ENCODE measurements at regions not wholly inside any gene's neighbourhood (a gene's known extent, or its start where the extent isn't known, plus 50 kb on each side); places are given as distances from the start of the nearest gene placed in this dataset.
A peak's percentile ranks its signal among the peaks of the same experiment; 100 is the strongest.

- Histone ChIP-seq H3K4me3 (ENCODE audit: insufficient read depth, low read length) (no peak overlapping the region), H2AFZ (ENCODE audit: low read length) (peak overlapping the region; percentile 58), H3K36me3 (ENCODE audit: insufficient read depth, low read length) (no peaks in the 10 kb centered on the region), H3K79me2 (ENCODE audit: insufficient read depth, low read length) (no peaks in the 10 kb centered on the region), H3K4me1 (ENCODE audit: insufficient read depth, low read length) (peaks cover 22% of the 10 kb centered on the region), H3K4me2 (ENCODE audit: insufficient read depth, low read length) (peak overlapping the region; percentile 46), H3K27me3 (ENCODE audit: insufficient read depth, low read length) (no peaks in the 10 kb centered on the region), H3K27ac (ENCODE audit: low read depth, low read length) (peak overlapping the region; percentile 50), H4K20me1 (ENCODE audit: insufficient read depth, low read length) (no peaks in the 10 kb centered on the region), H3K9me3 (ENCODE audit: low read depth, low read length) (no peaks in the 10 kb centered on the region)
- TF ChIP-seq CTCF (IDR thresholded peaks at IDR 0.05; ENCODE audit: extremely low read depth, low read depth, low read length), result no peak
- no peak for DNase-seq (ENCODE audit: insufficient read length, low spot score, missing footprints)
Measured at GRCh38 chr12:75585330-75585729, 73.9 kb upstream of the KRR1 start.

DNA sequence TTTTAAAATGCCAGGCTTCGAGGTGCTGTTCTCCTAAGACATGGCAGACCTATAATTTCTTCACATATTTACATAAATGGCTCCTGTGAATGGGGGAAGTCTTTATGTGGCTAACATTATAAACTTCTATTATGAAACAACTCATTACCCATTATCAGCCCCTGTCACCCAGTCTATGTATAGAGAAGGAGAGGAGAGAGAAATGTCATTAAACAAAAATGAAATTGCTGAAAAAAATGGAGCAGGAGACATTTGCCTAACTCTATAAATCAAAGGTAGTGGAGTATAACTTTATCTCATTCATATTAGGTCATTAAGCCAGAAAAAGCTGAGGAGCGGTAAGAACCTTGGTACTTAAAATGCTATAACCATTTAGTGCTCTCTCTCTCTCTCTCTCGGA, 71.9 kb upstream of the KRR1 start:
- Histone ChIP-seq H3K4me1 (ENCODE audit: insufficient read depth, low read length) (peaks cover 22% of the 10 kb centered on the region), H2AFZ (ENCODE audit: low read length) (no peak overlapping the region), H3K9me3 (ENCODE audit: low read depth, low read length) (no peaks in the 10 kb centered on the region), H3K36me3 (ENCODE audit: insufficient read depth, low read length) (no peaks in the 10 kb centered on the region), H3K79me2 (ENCODE audit: insufficient read depth, low read length) (no peaks in the 10 kb centered on the region), H4K20me1 (ENCODE audit: insufficient read depth, low read length) (no peaks in the 10 kb centered on the region), H3K4me2 (ENCODE audit: insufficient read depth, low read length) (no peak overlapping the region), H3K27me3 (ENCODE audit: insufficient read depth, low read length) (no peaks in the 10 kb centered on the region), H3K4me3 (ENCODE audit: insufficient read depth, low read length) (no peak overlapping the region), H3K27ac (ENCODE audit: low read depth, low read length) (no peak overlapping the region)
- no peak for TF ChIP-seq CTCF (IDR thresholded peaks at IDR 0.05; ENCODE audit: extremely low read depth, low read depth, low read length)
- no peak for DNase-seq (ENCODE audit: insufficient read length, low spot score, missing footprints)

DNA sequence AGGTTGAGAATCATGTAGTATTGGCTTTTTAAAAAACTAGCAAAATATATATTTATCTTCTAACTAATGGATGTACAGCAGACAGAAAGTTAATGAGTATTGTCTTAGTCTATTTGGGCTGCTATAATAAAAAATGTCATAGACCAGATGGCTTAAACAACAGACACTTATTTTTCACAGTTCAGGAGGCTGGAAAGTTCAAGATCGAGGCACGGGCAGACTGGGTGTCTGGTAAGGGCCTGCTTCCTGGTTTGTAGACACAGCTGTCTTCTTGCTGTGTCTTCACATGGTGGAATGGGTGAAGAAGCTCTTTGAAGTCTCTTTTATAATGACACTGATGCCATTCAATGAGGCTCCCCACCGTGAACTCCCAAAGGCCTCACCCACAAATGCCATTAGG, 70.1 kb upstream of the KRR1 start:
- Histone ChIP-seq H2AFZ (ENCODE audit: low read length) (peak overlapping the region; percentile 79), H3K79me2 (ENCODE audit: insufficient read depth, low read length) (no peaks in the 10 kb centered on the region), H3K4me1 (ENCODE audit: insufficient read depth, low read length) (peaks cover 15% of the 10 kb centered on the region), H4K20me1 (ENCODE audit: insufficient read depth, low read length) (no peaks in the 10 kb centered on the region), H3K27me3 (ENCODE audit: insufficient read depth, low read length) (no peaks in the 10 kb centered on the region), H3K9me3 (ENCODE audit: low read depth, low read length) (no peaks in the 10 kb centered on the region), H3K36me3 (ENCODE audit: insufficient read depth, low read length) (no peaks in the 10 kb centered on the region), H3K4me2 (ENCODE audit: insufficient read depth, low read length) (peak overlapping the region; percentile 15), H3K27ac (ENCODE audit: low read depth, low read length) (no peak overlapping the region), H3K4me3 (ENCODE audit: insufficient read depth, low read length) (no peak overlapping the region)
- DNase-seq (ENCODE audit: insufficient read length, low spot score, missing footprints), result no peak
- no peak for TF ChIP-seq CTCF (IDR thresholded peaks at IDR 0.05; ENCODE audit: extremely low read depth, low read depth, low read length)

GRCh38 chr12:75579552-75579951, 68.1 kb upstream of the KRR1 start:
- Histone ChIP-seq H3K9me3 (ENCODE audit: low read depth, low read length) (no peaks in the 10 kb centered on the region), H3K36me3 (ENCODE audit: insufficient read depth, low read length) (no peaks in the 10 kb centered on the region), H3K79me2 (ENCODE audit: insufficient read depth, low read length) (no peaks in the 10 kb centered on the region), H3K4me1 (ENCODE audit: insufficient read depth, low read length) (no peaks in the 10 kb centered on the region), H3K27ac (ENCODE audit: low read depth, low read length) (no peak overlapping the region), H2AFZ (ENCODE audit: low read length) (no peak overlapping the region), H3K4me2 (ENCODE audit: insufficient read depth, low read length) (no peak overlapping the region), H3K27me3 (ENCODE audit: insufficient read depth, low read length) (no peaks in the 10 kb centered on the region), H3K4me3 (ENCODE audit: insufficient read depth, low read length) (no peak overlapping the region), H4K20me1 (ENCODE audit: insufficient read depth, low read length) (no peaks in the 10 kb centered on the region)
- TF ChIP-seq CTCF (IDR thresholded peaks at IDR 0.05; ENCODE audit: extremely low read depth, low read depth, low read length), result no peak
- no peak for DNase-seq (ENCODE audit: insufficient read length, low spot score, missing footprints)
